ENCODE measurements at regions not wholly inside any gene's neighbourhood (a gene's known extent, or its start where the extent isn't known, plus 50 kb on each side); places are given as distances from the start of the nearest gene placed in this dataset.

DNA sequence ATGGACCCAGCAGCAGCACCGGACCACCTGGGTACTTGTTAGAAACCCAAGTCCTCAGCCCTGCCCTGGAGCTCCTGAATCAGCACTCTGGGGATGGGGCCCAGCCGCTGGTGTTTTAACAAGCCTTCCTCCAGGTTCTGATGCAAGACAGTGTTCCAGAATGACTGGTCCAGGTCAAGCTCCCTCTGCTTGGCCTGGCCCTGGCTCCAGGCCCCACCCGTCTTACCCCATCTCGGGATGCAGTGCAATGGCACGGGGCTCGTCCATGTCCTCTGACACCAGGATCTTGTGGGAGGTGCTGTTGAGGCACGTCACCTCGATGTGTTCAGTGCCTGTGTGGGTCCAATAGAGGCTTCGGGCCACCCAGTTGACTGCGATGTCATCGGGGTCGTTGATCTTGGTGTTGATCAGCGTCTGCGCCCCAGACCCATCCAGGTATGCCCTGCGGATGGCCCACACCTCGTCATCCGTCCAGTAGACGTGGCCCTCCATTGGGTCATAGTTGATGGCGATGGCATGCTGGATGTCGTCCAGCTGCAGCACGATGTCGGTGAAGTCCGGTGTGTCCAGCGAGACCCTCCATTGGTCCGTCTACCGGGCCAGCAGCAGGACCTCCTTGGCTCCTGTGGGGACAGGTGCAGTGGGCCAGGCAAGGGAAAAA, 140.3 kb downstream of the CRYBB2 start:
- 80 to 87% methylated on average over 1 to 3 of the region's 26 CpGs for WGBS, 2 donors (ENCODE audit: low coverage in 1 of 2)
- Histone ChIP-seq H3K36me3 (peaks cover 0 to 60% of the 10 kb centered on the region in 2 donors), H3K4me3 (no peak overlapping the region), H3K27ac (no peak overlapping the region), H3K9me3 (no peaks in the 10 kb centered on the region), H3K27me3 (no peaks in the 10 kb centered on the region), H3K4me1 (peaks cover 0 to 30% (median 12%) of the 10 kb centered on the region in 3 donors)
- TF ChIP-seq EP300 (IDR thresholded peaks at IDR 0.05) (no peak), POLR2A (IDR thresholded peaks at IDR 0.05) (no peak), POLR2AphosphoS5 (IDR thresholded peaks at IDR 0.05) (no peak)
- TF ChIP-seq, protein P1, sequence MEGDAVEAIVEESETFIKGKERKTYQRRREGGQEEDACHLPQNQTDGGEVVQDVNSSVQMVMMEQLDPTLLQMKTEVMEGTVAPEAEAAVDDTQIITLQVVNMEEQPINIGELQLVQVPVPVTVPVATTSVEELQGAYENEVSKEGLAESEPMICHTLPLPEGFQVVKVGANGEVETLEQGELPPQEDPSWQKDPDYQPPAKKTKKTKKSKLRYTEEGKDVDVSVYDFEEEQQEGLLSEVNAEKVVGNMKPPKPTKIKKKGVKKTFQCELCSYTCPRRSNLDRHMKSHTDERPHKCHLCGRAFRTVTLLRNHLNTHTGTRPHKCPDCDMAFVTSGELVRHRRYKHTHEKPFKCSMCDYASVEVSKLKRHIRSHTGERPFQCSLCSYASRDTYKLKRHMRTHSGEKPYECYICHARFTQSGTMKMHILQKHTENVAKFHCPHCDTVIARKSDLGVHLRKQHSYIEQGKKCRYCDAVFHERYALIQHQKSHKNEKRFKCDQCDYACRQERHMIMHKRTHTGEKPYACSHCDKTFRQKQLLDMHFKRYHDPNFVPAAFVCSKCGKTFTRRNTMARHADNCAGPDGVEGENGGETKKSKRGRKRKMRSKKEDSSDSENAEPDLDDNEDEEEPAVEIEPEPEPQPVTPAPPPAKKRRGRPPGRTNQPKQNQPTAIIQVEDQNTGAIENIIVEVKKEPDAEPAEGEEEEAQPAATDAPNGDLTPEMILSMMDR (IDR thresholded peaks at IDR 0.05), result no peak
- no peak for ATAC-seq

GRCh38 chr22:25360411-25360810, 141.0 kb downstream of the CRYBB2 start:
- peaks cover 0 to 37% (median 16%) of the 10 kb centered on the region in 3 donors for H3K4me1 ChIP-seq
- peaks cover 0 to 54% of the 10 kb centered on the region in 2 donors for H3K36me3 ChIP-seq
- H3K4me3 ChIP-seq, result no peak overlapping the region
- TF ChIP-seq EP300 (IDR thresholded peaks at IDR 0.05) (no peak), POLR2AphosphoS5 (IDR thresholded peaks at IDR 0.05) (no peak), POLR2A (IDR thresholded peaks at IDR 0.05) (no peak)
- TF ChIP-seq, protein P1 (IDR thresholded peaks at IDR 0.05), result no peak
- no peak for ATAC-seq
- no peaks in the 10 kb centered on the region for H3K27me3 ChIP-seq
- H3K9me3 ChIP-seq, result no peaks in the 10 kb centered on the region
- 80 to 85% methylated on average over 1 to 4 of the region's 12 CpGs for WGBS, 2 donors (ENCODE audit: low coverage in 1 of 2)
- no peak overlapping the region for H3K27ac ChIP-seq

GRCh38 chr22:25360891-25361645, 141.6 kb downstream of the CRYBB2 start:
- Histone ChIP-seq H3K36me3 (peaks cover 0 to 47% of the 10 kb centered on the region in 2 donors), H3K4me3 (no peak overlapping the region), H3K27ac (no peak overlapping the region), H3K27me3 (no peaks in the 10 kb centered on the region), H3K9me3 (no peaks in the 10 kb centered on the region), H3K4me1 (peaks cover 0 to 44% (median 18%) of the 10 kb centered on the region in 3 donors)
- WGBS, 2 donors (ENCODE audit: low coverage in 1 of 2), result 95% methylated on average over 4 of the region's 15 CpGs; no CpG with 5 or more reads in 1 of the 2 donors
- TF ChIP-seq POLR2AphosphoS5 (IDR thresholded peaks at IDR 0.05), result no peak
- TF ChIP-seq POLR2A (IDR thresholded peaks at IDR 0.05), result no peak
- TF ChIP-seq EP300 (IDR thresholded peaks at IDR 0.05), result no peak
- TF ChIP-seq, protein P1 (IDR thresholded peaks at IDR 0.05), result no peak
- ATAC-seq, result no peak

DNA sequence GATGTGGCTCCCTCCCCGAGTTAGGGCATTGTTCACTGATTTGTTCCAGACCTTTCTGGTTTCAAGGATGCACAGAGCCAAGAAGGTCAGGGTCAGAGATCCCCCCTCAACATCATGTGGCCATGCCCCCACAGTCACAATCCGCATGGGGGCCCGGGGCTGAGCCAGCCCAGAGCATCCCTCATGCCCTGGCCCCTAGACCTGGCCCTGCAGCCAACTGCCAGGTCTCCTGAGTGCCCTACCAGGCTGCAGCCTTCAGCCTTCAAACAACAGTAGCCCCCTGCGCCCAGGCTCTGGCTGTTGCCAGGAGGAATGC, 142.4 kb downstream of the CRYBB2 start:
- Histone ChIP-seq H3K36me3 (peaks cover 0 to 39% of the 10 kb centered on the region in 2 donors), H3K27ac (no peak overlapping the region), H3K4me1 (peaks cover 0 to 52% (median 18%) of the 10 kb centered on the region in 3 donors), H3K27me3 (no peaks in the 10 kb centered on the region), H3K9me3 (no peaks in the 10 kb centered on the region), H3K4me3 (no peak overlapping the region)
- WGBS, 2 donors (ENCODE audit: low coverage in 1 of 2), result no CpG with 5 or more reads among the region's 4 CpGs
- ATAC-seq, result no peak
- no peak for TF ChIP-seq POLR2A (IDR thresholded peaks at IDR 0.05)
- TF ChIP-seq EP300 (IDR thresholded peaks at IDR 0.05), result no peak
- TF ChIP-seq, protein P1 (IDR thresholded peaks at IDR 0.05), result no peak
- TF ChIP-seq POLR2AphosphoS5 (IDR thresholded peaks at IDR 0.05), result no peak

Measured in gastroesophageal sphincter (tissue), 4 donors.